Endodermal cell (in vitro differentiated cells): ENCODE measurements at regions not wholly inside any gene's neighbourhood (a gene's known extent, or its start where the extent isn't known, plus 50 kb on each side); places are given as distances from the start of the nearest gene placed in this dataset.

Experiments
- DNase-seq: peaks from one replicate; pipeline ENCODE4 v3.0.0-alpha.2; 2017
- H3K27ac ChIP-seq: 2 replicates; pipeline ENCODE4 v1.5.1; 2013; ENCODE audit warnings: mild to moderate bottlenecking, low read depth, low read length, moderate library complexity
- H3K27me3 ChIP-seq: 2 replicates; pipeline ENCODE4 v1.6.1; 2013; ENCODE audit warnings: mild to moderate bottlenecking, low read length, moderate library complexity; ENCODE audit not compliant: insufficient read depth, control insufficient read depth, poor library complexity, severe bottlenecking
- H3K36me3 ChIP-seq: 2 replicates; pipeline ENCODE4 v1.7.0; 2013; ENCODE audit warnings: mild to moderate bottlenecking, low read length, moderate library complexity; ENCODE audit not compliant: control insufficient read depth, insufficient read depth
- H3K4me1 ChIP-seq: one replicate; pipeline ENCODE4 v1.7.0; 2013; ENCODE audit warnings: low read length; ENCODE audit not compliant: control insufficient read depth, insufficient read depth
- H3K4me3 ChIP-seq: 2 replicates; pipeline ENCODE4 v1.5.1; 2013; ENCODE audit warnings: mild to moderate bottlenecking, low read length, moderate library complexity
- H3K9ac ChIP-seq: 2 replicates; pipeline ENCODE4 v1.6.1; 2013; ENCODE audit warnings: mild to moderate bottlenecking, low read length, moderate library complexity; ENCODE audit not compliant: poor library complexity, severe bottlenecking; ENCODE audit errors: extremely low read depth
- H3K9me3 ChIP-seq: 2 replicates; pipeline ENCODE4 v1.6.1; 2013; ENCODE audit warnings: mild to moderate bottlenecking, low read length, moderate library complexity; ENCODE audit not compliant: control insufficient read depth
- H3K27ac Mint-ChIP-seq: 2 replicates; pipeline ENCODE4 v1.8.0; 2020; ENCODE audit warnings: mixed read lengths
- H3K27me3 Mint-ChIP-seq: 2 replicates; pipeline ENCODE4 v1.8.0; 2021; ENCODE audit warnings: mild to moderate bottlenecking, mixed read lengths; ENCODE audit not compliant: insufficient read depth
- H3K36me3 Mint-ChIP-seq: 2 replicates; pipeline ENCODE4 v1.8.0; 2020; ENCODE audit warnings: low read depth, mixed read lengths
- H3K4me1 Mint-ChIP-seq: 2 replicates; pipeline ENCODE4 v1.8.0; 2020; ENCODE audit warnings: mixed read lengths
- H3K4me3 Mint-ChIP-seq: 2 replicates; pipeline ENCODE4 v1.8.0; 2020; ENCODE audit warnings: mild to moderate bottlenecking, moderate library complexity, mixed read lengths
- H3K9me3 Mint-ChIP-seq: 2 replicates; pipeline ENCODE4 v1.8.0; 2020; ENCODE audit warnings: mild to moderate bottlenecking, mixed read lengths
- CTCF ChIP-seq: fragments of 200-600 bp; sonication (generic); conservative IDR thresholded peaks from 2 replicates; pipeline ENCODE4 v1.5.0; 2021; ENCODE audit warnings: antibody characterized with exemption, mild to moderate bottlenecking
- WGBS, 2 experiments: methylation state at CpG; one replicate each; pipeline versions ENCODE4 v1.1.5 to v1.1.7; 2013; ENCODE audit warnings: missing lambda C conversion rate in 2 of 2, mixed read lengths in 1 of 2; ENCODE audit not compliant: insufficient coverage in 1 of 2, insufficient read length in 1 of 2; 5-methylcytosine and 5-hydroxymethylcytosine counted together

- H3K27me3 ChIP-seq: no peaks in the 10 kb centered on the region
- H3K27me3 Mint-ChIP-seq: no peaks in the 10 kb centered on the region
- H3K9me3 Mint-ChIP-seq: peaks cover 25% of the 10 kb centered on the region
- DNase-seq: no peak
- H3K36me3 ChIP-seq: no peaks in the 10 kb centered on the region
- no peak overlapping the region for H3K27ac Mint-ChIP-seq
- H3K4me3 ChIP-seq: no peak overlapping the region
- H3K9ac ChIP-seq: no peak overlapping the region
- no peaks in the 10 kb centered on the region for H3K36me3 Mint-ChIP-seq
- no peak for TF ChIP-seq CTCF
- no peaks in the 10 kb centered on the region for H3K4me1 ChIP-seq
- no peak overlapping the region for H3K4me3 Mint-ChIP-seq
- H3K4me1 Mint-ChIP-seq: peaks cover 6% of the 10 kb centered on the region
- no peaks in the 10 kb centered on the region for H3K9me3 ChIP-seq
- H3K27ac ChIP-seq: no peak overlapping the region
- 89 to 93% methylated on average over 3 of the region's 3 CpGs for WGBS, 2 experiments
Observed at GRCh38 chr5:76000582-76000981, 82.6 kb upstream of the SV2C start.

- H3K27ac ChIP-seq: no peak overlapping the region
- no peaks in the 10 kb centered on the region for H3K9me3 ChIP-seq
- H3K27me3 ChIP-seq: no peaks in the 10 kb centered on the region
- Mint-ChIP-seq H3K27ac (no peak overlapping the region), H3K36me3 (no peaks in the 10 kb centered on the region), H3K9me3 (peaks cover 16% of the 10 kb centered on the region), H3K4me1 (no peaks in the 10 kb centered on the region), H3K27me3 (no peaks in the 10 kb centered on the region), H3K4me3 (no peak overlapping the region)
- WGBS, 2 experiments: 92 to 93% methylated on average over 5 of the region's 5 CpGs
- no peak overlapping the region for H3K9ac ChIP-seq
- H3K36me3 ChIP-seq: no peaks in the 10 kb centered on the region
- no peak for TF ChIP-seq CTCF
- no peaks in the 10 kb centered on the region for H3K4me1 ChIP-seq
- no peak for DNase-seq
- H3K4me3 ChIP-seq: no peak overlapping the region
Observed at GRCh38 chr5:75993643-75994520, 89.3 kb upstream of the SV2C start.

GRCh38 chr5:75993183-75993582 is 90.0 kb upstream of the SV2C start:
- Mint-ChIP-seq H3K9me3 (peaks cover 9% of the 10 kb centered on the region), H3K27ac (no peak overlapping the region), H3K4me3 (no peak overlapping the region), H3K4me1 (no peaks in the 10 kb centered on the region), H3K36me3 (no peaks in the 10 kb centered on the region), H3K27me3 (no peaks in the 10 kb centered on the region)
- H3K4me1 ChIP-seq: no peaks in the 10 kb centered on the region
- no peaks in the 10 kb centered on the region for H3K27me3 ChIP-seq
- no peak overlapping the region for H3K4me3 ChIP-seq
- DNase-seq: no peak
- no peak overlapping the region for H3K9ac ChIP-seq
- WGBS, 2 experiments: 93% methylated on average over 4 to 6 of the region's 6 CpGs
- no peaks in the 10 kb centered on the region for H3K9me3 ChIP-seq
- H3K27ac ChIP-seq: no peak overlapping the region
- no peak for TF ChIP-seq CTCF
- no peaks in the 10 kb centered on the region for H3K36me3 ChIP-seq
